Retinal pigment epithelial cell (primary cell): ENCODE measurements at regions not wholly inside any gene's neighbourhood (a gene's known extent, or its start where the extent isn't known, plus 50 kb on each side); places are given as distances from the start of the nearest gene placed in this dataset.

ENCODE experiments used
- DNase-seq: peaks from one replicate; pipeline ENCODE4 v3.0.0-alpha.2; 2010; ENCODE audit warnings: low read depth
- H3K4me3 ChIP-seq: 2 replicates; pipeline ENCODE4 v1.5.1; 2011; ENCODE audit warnings: mild to moderate bottlenecking, low read length, control low read depth, moderate library complexity
- CTCF ChIP-seq: conservative IDR thresholded peaks from 2 replicates; pipeline ENCODE4 v1.5.1; 2011; ENCODE audit warnings: low read depth, low read length, control low read depth, inconsistent platforms

- no peak overlapping the region for H3K4me3 ChIP-seq
- DNase-seq: no peak
- no peak for TF ChIP-seq CTCF
Measured at GRCh38 chr12:124082012-124082411, 109.0 kb downstream of the ZNF664 start.

GRCh38 chr12:124082687-124083086 is 109.7 kb downstream of the ZNF664 start:
- DNase-seq: no peak
- TF ChIP-seq CTCF: no peak
- H3K4me3 ChIP-seq: no peak overlapping the region

GRCh38 chr12:124083708-124084107 is 110.7 kb downstream of the ZNF664 start:
- H3K4me3 ChIP-seq: no peak overlapping the region
- DNase-seq: no peak
- no peak for TF ChIP-seq CTCF

- no peak overlapping the region for H3K4me3 ChIP-seq
- no peak for DNase-seq
- no peak for TF ChIP-seq CTCF
Measured at GRCh38 chr12:124085419-124086296, 112.6 kb downstream of the ZNF664 start.

GRCh38 chr12:124086299-124086898 is 113.4 kb downstream of the ZNF664 start:
- no peak for TF ChIP-seq CTCF
- DNase-seq: no peak
- no peak overlapping the region for H3K4me3 ChIP-seq

GRCh38 chr12:124087266-124088051 is 114.4 kb downstream of the ZNF664 start:
- no peak for TF ChIP-seq CTCF
- no peak for DNase-seq
- H3K4me3 ChIP-seq: no peak overlapping the region
